HG03135 (cell line): ENCODE measurements at regions not wholly inside any gene's neighbourhood (a gene's known extent, or its start where the extent isn't known, plus 50 kb on each side); places are given as distances from the start of the nearest gene placed in this dataset.

Source experiments
- ATAC-seq: cut with Tn5 transposase; IDR thresholded peaks from one replicate; pipeline ENCODE4 v1.9.1; 2021; ENCODE audit warnings: mild to moderate bottlenecking, moderate library complexity; ENCODE audit not compliant: unreplicated experiment

DNA sequence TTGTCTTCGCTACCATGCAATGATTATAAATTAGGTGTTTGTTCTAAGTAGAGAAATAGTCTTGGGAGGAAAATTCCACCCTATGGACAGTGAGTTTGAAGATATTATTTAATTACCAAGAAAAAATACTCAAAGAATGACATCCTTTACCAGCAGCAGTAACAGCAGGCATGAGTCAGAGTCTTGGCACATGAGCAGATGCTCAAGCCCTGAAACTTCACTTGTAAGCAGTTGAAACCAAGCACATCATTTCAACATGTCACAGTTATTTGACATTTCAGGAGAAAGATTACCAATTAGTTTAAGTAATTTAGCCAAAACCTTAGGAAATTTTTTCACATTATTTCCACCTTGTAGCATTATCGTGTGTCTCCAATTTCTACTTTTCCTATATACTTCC lies 99.2 kb downstream of the C12orf50 start:
- no peak for ATAC-seq

DNA sequence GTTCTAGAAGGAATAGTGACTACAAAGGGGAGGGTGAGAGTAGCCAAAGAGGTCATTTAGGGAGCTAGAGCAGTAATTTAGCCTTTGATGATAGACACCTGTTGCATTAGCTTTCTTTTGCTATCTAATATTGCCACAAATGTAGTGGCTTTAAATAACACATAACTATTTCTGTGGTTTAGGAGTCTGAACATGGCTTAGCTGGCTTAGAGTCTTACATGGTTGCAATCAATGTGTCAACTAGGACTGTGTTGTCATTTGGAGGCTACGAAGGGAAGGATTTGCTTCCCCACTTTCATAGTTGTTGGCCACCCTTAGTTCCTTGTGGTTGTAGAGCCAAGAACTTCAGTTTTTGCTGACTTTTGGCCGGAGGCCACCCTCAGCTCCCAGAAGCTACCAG lies 99.9 kb downstream of the C12orf50 start:
- ATAC-seq, result no peak

DNA sequence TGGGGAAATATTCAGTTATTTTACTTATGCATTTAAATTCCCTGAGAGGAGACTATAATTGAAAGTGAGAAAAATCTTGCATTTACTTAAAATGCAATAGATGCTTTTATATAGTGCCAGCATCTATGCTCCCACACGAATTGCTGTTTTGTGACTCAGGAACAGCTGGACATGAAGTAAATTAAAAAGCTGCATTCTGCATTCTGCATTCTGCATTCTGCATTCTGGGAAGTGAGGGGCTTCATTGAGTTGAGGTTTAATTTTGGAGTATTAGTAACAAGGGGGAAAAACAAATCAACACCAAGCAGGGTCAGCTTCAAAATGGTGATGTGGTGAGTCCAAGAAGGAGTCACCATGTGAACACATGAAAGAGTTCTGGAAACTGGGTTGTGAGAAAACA lies 101.2 kb downstream of the C12orf50 start:
- ATAC-seq, result no peak

DNA sequence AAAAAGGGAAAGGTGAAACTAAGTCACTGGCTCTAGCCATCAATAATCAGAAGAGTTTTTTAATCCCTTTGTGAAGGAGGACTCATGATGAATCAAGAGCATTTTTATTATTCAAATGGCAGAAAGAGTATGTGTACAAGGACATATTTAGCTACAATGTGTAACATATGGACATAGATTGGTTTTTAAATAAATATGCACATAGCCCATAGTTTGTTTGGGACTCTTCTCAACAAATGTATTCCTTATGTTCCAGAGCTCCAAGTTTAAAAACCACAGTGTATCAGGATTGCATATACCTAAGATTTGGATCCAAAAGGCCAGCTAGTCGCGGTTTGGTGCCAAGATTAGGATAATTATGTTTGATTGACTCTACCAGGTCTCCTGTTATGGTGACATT lies 104.2 kb downstream of the C12orf50 start:
- ATAC-seq, result no peak

DNA sequence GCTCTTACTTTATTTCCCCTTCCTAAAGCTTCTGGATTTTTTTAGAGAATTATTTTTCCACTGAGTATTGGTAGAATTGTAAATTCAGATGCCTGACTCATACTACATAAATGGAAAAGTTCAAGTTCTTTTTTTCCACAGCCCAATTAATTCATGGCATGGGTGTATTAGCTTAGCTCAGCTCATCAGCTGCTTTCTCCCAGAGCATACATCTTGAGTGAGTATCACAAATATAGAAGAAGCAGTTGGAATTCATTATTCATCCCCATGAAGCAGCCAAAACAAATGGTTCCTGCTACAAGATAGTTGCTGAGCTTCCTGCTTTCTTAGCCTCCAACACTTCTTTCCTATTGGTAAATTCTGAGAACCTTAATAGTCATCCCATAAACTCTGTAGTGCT lies 105.1 kb downstream of the C12orf50 start:
- no peak for ATAC-seq

DNA sequence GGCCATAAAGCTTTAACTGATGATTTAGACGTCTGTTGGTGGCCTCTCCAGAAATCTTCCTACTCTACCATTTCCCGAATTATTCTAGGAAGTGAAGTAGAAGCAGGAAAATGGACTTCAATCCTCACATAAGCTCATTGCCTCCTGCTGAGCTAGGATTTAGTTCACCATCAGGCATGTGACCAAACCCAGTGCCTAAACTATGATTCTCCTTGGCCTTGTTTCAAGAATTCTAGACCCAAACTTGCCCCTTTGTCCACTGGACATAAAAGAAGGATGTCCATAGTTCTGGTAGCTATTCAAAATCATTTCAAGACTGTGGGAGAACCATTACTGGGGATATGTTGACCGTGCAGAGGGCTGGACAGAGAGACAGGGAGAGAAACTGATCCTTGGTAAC lies 105.8 kb downstream of the C12orf50 start:
- ATAC-seq, result no peak

DNA sequence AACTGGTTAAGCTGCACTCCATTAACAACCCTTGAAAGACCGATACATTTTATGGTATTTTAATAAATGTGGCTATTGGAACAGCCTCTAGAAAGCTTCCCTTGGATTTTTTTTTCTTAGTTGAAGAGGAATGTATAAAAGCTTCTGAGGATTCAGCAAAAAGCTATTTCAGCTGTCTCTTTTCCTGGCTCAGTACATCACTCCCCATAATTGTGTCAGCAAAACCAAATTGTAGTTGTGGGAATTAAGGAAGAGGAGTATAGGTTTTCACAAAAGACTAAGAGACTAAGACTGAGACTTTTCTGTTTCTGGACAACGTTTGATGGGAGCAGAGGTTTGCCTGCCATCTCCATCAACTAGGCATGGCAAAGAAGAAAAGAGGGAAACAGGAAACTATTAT lies 106.5 kb downstream of the C12orf50 start:
- no peak for ATAC-seq

DNA sequence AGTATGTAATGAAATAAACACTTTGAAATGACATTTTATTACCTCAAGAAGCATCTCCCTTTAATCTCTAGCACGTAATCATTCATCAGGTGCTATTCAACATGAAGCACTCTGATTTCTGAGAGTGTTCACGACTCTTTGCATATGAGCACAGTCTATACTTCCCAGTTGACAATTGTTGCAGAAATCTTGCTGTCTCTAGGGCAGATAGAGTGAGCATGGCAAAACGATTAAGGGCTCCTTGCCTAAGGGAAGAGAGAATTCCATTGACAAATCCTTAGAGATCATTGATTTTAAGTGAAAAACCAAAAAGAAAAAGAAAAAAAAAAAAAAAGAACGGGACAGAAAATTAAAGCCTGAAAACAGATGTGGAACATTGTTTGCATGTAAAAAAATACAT lies 107.6 kb downstream of the C12orf50 start:
- no peak for ATAC-seq

DNA sequence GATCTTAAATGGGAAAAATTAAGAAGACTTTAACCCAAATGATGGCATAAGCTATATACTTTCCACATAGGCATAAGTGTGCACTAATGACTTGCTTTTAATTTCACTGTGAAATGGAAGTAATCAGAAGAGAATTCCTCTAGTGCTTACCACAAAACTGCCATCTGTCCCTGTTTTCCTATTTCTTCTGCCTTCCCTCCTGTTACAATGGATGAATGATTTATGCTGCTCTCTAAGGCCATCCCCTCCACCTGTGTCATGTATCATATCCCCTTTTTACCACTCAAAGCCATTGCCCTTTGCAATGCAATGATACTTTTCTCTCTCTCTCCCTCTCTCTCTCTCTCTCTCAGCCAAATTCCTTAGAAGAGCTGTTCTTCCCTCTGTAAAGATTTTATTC lies 109.1 kb downstream of the C12orf50 start:
- ATAC-seq, result no peak

DNA sequence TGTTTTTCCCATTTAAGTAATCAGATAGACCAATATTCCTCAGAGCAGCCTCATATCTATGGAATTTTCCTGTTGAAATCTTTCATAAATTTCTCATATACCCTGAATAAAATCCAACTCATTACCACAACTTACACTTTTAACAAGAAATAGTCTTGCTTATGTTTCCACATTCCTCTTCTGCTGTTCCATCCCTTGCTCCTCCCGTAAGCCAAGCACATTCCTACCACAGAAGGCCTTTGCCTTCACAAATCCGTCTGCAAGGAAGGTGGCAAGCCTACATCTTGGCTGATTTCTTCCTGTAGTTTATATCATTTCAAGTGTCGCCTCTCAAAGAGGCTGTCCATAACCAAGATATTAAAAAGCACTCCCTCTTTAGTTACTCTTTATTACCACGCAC lies 127.7 kb downstream of the C12orf50 start:
- ATAC-seq, result no peak

DNA sequence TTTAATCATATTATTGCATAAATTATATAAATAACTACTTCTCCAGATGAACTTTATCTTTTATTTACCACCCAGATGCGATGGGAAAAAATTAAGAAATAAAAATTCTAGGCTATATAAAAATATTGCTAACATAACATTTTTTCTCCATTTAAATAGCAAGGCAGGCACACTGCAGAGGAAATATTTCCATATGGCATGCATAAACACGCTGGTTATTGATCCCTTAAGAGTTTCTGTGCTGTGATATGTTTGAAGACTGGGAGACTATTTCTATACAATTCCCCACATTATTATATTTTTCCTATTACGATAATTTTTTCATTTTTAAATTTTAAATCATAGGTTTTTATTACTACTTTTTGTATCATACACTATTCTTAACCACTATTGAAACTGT lies 131.5 kb downstream of the C12orf50 start:
- no peak for ATAC-seq

DNA sequence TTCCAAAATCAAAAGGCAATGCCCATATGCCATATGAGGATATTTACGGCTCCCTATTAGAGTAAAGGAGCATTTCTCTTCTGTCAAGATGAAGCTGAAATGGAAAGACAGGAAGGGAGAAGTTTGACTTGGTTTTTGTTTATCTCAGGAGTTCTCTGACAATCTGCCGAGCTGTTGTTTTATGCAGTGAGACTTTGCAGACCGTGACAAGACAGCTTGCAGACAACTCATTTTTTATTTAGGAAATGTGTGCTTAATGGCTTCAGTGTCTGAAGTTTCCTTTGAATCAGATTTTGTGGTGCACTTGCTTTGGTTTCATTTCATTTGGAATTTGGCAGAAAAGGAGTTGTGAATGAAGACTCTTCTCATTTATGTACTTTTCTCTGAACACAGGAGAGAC lies 145.4 kb downstream of the C12orf50 start:
- no peak for ATAC-seq

DNA sequence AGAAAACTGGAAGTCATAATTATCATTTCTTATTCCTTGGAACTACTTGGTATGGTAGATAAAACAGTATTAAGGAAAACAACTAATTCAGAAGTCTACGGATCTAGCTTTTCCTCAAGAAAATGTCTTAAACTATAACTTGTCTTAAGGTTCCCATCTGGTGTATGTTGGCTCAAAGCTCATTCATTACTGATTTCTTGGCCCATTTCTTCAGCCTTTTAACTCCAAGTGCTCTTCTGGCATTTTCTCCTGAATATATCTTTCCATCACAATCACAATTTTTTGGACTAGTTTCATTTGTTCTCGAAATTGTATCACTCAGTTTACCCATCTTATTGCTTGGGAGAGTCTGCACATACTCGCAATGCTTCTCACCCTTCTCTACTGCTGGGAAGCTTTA lies 150.1 kb downstream of the C12orf50 start:
- no peak for ATAC-seq

DNA sequence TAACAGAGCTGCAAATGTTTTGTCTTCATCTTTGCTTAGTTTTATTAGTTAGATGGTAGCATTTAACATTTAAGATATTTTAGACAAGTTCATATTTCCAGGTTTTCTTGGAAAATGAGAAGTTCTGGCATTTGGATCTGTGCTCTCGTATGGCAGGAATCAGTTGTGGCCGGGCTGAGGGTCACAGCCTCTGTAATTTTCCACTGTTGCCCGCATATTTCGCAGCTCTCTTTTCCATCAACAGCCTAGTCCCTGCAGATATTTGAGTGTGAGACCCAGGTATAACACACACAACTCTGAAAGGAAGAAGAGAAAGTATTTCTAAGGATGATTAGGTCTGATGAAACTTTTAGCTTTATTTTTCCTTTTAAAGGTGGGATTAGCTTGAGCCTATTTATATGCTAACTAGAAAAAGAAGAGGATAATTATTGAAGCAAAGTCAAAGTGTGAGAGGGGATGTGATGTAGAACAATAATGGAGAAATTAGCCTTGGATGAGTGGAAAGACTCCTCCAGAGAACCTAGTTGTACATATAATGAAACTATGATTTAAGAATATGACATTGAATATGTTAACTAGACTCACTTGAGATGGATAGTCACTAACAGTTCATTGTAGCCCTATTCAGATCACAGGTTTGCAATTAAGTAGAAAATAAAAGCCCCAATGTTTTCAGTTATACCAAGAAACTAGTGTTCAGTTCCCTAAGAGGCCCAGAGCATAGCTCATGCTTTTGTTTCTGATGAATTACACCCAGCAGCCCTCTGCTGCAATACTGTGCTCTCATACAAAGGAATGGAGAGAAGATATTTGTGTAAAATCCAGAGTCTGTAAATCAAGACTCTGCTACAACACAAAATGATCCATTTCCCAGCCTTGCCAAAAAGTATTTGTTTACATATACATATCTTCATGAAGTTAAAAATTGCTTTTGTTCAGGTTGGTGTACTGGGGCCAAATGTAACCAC lies 158.4 kb downstream of the C12orf50 start:
- no peak for ATAC-seq

DNA sequence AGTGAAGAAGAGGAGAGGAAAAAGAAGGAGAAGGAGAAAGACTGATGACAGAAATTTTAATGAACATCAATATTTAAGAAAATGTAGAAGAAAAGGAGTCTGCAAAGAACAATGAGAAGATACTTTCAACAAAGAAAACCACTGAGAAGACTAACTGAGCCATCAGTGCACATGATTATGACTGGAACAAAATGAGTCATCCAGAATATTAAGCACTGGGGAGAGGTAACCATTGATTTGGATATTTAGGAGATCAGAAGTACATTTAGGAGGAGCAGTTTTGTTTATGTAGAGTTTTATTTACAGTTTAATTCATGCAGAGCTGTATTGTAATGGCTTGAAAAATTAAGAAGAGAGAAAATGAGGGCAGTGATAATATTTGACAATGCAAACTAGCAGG lies 159.1 kb downstream of the C12orf50 start:
- no peak for ATAC-seq

DNA sequence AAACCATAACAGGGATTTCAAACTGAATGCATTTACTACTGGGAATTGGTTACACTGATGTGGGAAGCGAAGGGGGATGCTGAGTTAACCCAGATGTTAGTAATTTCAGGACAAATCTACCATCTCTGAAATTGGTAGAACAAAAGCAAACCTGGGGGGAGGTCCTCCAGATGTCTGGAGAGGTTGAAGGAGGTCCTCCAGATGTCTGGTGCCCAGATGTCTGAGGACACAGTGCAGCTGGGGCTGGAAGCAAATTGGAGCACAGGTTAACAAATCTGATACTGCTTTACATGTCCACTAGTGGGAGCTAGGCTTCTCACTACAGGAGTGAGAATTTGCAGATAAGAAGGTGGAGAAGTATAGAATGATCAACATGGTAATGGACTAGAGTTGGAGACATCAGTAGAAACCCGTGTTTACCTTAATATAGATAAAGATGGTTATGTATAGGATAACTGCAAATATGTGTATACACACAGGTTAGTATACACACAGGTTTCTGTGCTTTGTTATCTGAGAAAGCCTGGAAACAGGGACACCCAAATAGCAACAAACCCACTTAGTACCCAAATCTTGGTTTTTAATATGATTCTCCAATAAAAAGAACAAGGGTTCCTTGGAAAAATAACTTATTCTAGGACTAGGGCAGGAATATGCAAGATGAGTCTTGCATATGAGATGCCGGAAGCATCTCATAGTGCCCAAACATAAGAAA lies 162.5 kb downstream of the C12orf50 start:
- no peak for ATAC-seq

DNA sequence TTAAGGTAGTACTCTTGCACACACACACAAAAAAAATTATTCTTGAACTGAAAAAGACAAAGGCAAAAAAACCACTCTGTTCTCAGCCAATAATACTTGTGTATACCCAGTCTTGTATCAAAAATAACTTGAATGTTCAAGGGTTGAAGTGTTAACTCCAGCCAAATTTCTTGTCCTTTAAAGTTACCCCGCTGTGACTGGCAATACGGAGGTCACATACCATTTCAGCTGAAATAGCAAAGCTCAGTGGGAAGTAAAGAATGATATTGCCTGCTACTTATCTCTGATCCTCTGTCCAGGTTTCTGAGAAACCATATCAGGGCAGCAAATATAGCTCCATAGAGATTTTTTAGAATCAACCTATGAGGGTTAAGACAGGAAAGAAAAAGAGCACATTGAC lies 167.4 kb downstream of the C12orf50 start:
- ATAC-seq, result no peak

DNA sequence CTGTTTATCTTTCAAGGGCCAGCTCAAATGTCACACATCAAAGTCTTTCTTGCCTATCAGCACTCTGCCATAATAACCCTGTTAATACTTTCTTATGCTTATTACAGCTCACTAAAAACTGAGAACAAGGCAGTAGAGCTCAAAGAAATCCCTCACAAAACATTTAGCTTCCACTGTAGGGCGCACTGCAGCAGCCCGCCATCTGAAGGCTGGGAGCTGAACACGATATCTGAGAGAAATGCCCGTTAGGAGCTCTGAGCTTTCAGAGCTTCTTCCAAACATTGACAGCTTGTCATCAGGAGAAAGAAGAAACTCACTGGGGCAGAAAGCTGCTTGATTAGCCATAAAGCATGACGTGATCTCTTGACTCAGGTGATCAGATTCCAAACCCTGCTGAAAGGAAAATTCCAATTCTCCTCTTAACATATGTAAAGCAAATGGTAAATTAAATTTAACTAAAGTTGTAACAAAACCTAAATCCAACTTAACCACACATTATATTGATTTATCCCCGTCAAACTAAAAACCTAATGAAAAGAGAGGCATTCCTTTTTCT lies 175.7 kb downstream of the C12orf50 start:
- ATAC-seq, result no peak

DNA sequence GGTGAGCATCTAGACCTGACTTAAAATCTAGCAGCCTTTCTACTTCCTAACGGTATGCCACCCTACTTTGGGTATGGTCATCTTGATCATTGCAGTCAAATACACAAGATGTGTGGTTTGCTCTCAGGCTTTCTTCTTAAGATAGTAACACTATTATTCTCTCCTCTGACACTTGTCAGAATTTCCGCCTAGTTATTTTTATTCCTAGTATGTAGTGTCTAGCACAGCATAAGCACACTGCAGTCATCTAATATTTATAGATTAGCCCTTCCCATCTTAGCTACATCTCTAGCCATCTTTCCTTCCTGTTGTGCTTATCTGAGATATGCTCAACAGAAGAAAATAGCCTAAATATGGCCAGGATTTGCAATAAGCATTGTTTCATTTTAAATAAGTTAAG lies 180.1 kb downstream of the C12orf50 start:
- ATAC-seq, result no peak

DNA sequence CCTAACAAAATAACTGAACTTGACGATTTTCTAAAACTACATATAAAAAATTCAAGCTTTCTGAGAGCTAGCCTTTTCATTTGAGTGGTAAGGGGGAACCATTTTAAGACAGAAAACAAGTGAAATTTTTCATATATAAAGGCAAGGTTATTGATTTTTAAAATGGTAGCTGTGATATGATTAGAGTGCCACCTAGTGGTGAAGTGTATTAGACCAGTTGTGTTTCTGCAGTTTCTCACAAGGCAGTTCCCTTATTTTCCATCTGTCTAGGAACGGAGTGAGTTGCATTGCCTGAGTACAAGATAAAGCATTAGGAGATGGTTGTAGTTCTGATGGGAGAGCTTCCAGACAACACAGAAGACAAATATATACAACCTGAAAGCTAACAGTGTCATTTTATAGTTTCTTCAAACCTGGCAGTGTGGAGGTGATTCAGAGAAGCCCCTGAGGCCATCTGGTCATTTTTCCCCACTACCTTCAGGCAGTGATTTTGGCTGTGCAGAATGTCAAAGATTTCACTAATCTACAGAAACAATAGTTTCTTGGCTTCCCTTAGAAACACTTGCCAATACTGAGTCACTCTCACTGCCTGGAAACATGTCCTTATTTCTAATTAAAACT lies 180.8 kb downstream of the C12orf50 start:
- ATAC-seq, result peak; percentile 78

DNA sequence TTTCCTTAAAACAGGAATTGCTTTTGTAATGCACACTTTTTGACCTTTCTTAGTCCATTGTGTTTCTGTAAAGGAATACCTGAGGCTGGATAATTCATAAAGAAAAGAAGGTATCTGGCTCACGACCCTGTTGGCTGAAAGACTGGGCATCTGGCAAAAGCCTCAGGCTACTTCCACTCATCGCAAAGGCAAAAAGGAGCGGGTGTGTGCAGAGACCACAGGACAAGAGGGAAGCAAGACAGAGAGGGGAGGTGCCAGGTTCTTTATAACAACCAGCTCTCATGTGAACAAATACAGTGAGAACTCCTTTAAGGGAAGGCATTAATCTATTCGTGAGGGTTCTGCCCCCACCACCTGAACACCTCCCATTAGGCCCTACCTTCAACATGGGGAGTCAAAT lies 182.1 kb downstream of the C12orf50 start:
- ATAC-seq, result no peak

DNA sequence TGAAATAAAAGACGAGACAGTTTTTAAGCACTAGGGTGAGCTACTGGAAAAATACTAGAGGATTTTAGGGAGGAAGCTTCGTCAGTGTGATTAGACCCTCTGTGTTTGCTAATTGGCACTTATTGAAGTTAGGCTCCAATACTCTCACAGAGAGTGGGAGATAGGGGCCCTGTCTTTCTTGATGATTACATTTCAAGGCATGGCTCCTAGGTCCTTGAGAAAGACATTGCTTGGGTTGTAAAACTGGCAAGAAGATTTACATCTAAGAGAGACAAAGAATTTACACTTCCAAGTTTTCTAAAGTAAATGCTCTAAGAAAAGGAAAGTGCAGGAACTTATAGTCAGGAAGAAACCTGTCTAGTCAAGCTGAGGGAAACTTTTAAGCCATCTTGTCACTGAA lies 183.2 kb downstream of the C12orf50 start:
- no peak for ATAC-seq
